ENCODE measurements at regions not wholly inside any gene's neighbourhood (a gene's known extent, or its start where the extent isn't known, plus 50 kb on each side); places are given as distances from the start of the nearest gene placed in this dataset.
"Not testable (repeated sequence)": the region's sequence is repeated elsewhere in the genome, so short reads cannot be mapped to it uniquely, and the experiment has no call there.

GRCh38 chr6:164741938-164742451, 567.4 kb downstream of the C6orf118 start:
- H3K9me3 ChIP-seq (replicated peaks): no peaks in the 10 kb centered on the region
- H3K4me3 ChIP-seq: no peak overlapping the region
- H3K36me3 ChIP-seq: no peaks in the 10 kb centered on the region
- intact Hi-C loops (cut with micrococcal nuclease): no loop called here
- H3K27ac ChIP-seq (replicated peaks): no peak overlapping the region
- no peak for DNase-seq
- TF ChIP-seq CTCF (IDR thresholded peaks at IDR 0.05; ENCODE audit: borderline replicate concordance): no peak
- H3K4me1 ChIP-seq: no peaks in the 10 kb centered on the region
- H3K27me3 ChIP-seq (ENCODE audit: low read depth): peaks cover 15% of the 10 kb centered on the region

GRCh38 chr6:164736090-164736489, 573.3 kb downstream of the C6orf118 start:
- H3K4me1 ChIP-seq; H3K36me3 ChIP-seq; H3K27me3 ChIP-seq (ENCODE audit: low read depth); H3K9me3 ChIP-seq (replicated peaks); H3K27ac ChIP-seq (replicated peaks); H3K4me3 ChIP-seq; DNase-seq; intact Hi-C loops (cut with micrococcal nuclease): not testable (repeated sequence)

DNA sequence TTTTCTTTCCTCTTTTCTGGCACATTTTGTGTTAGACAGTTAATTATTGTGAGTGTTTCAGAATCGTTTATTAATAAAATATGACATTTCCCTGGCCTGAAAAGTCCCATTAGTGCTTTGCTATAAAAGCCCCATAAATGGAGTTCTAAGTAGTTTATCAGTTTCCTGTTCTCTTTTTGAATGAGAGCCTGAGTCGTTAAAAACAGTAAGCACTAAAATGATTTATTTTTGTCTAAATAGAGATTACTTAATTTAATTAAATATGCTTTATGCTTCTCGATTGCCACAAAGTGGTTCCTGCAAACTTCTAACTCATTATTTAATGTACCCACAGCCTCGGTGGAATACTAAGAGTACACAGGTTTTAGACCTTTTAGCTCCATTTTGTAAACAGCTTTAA, 577.9 kb downstream of the C6orf118 start:
- TF ChIP-seq CTCF (IDR thresholded peaks at IDR 0.05; ENCODE audit: borderline replicate concordance): no peak
- Histone ChIP-seq H3K9me3 (replicated peaks) (peaks cover 4% of the 10 kb centered on the region), H3K4me1 (no peaks in the 10 kb centered on the region), H3K27ac (replicated peaks) (no peak overlapping the region), H3K4me3 (no peak overlapping the region), H3K27me3 (ENCODE audit: low read depth) (no peaks in the 10 kb centered on the region), H3K36me3 (no peaks in the 10 kb centered on the region)
- intact Hi-C loops (cut with micrococcal nuclease): no loop called here
- DNase-seq: no peak

DNA sequence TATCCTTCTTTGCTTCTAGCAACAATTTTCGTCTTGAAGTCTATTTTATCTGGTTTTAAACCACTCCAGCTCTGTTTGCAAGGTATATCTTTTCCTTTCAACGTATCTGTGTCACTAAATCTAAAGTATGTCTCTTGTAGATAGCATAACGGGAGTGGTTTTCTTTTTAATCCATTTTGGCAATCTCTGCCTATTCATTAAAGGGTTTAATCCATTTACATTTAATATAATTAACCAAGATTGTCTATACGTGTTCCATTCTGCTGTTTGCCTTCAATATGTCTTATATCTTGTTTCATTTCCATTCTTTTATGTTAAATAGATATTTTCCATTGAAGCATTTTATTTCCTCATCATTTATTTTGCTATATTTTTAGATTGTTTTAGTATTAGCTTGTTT, 587.9 kb downstream of the C6orf118 start:
- H3K4me1 ChIP-seq: no peaks in the 10 kb centered on the region
- no peaks in the 10 kb centered on the region for H3K27me3 ChIP-seq (ENCODE audit: low read depth)
- intact Hi-C loops (cut with micrococcal nuclease): no loop called here
- no peak overlapping the region for H3K27ac ChIP-seq (replicated peaks)
- DNase-seq: no peak
- peaks cover 47% of the 10 kb centered on the region for H3K9me3 ChIP-seq (replicated peaks)
- no peak for TF ChIP-seq CTCF (IDR thresholded peaks at IDR 0.05; ENCODE audit: borderline replicate concordance)
- H3K4me3 ChIP-seq: no peak overlapping the region
- no peaks in the 10 kb centered on the region for H3K36me3 ChIP-seq

GRCh38 chr6:164700497-164700896, 608.9 kb downstream of the C6orf118 start:
- intact Hi-C loops (cut with micrococcal nuclease): no loop called here
- H3K4me3 ChIP-seq: no peak overlapping the region
- peaks cover 6% of the 10 kb centered on the region for H3K9me3 ChIP-seq (replicated peaks)
- H3K27ac ChIP-seq (replicated peaks): no peak overlapping the region
- no peak for DNase-seq
- no peaks in the 10 kb centered on the region for H3K27me3 ChIP-seq (ENCODE audit: low read depth)
- H3K4me1 ChIP-seq: peaks cover 9% of the 10 kb centered on the region
- TF ChIP-seq CTCF (IDR thresholded peaks at IDR 0.05; ENCODE audit: borderline replicate concordance): no peak
- no peaks in the 10 kb centered on the region for H3K36me3 ChIP-seq

- H3K4me3 ChIP-seq: no peak overlapping the region
- no peak for TF ChIP-seq CTCF (IDR thresholded peaks at IDR 0.05; ENCODE audit: borderline replicate concordance)
- no peaks in the 10 kb centered on the region for H3K9me3 ChIP-seq (replicated peaks)
- no peaks in the 10 kb centered on the region for H3K36me3 ChIP-seq
- no peak for DNase-seq
- peaks cover 14% of the 10 kb centered on the region for H3K4me1 ChIP-seq
- no peaks in the 10 kb centered on the region for H3K27me3 ChIP-seq (ENCODE audit: low read depth)
- H3K27ac ChIP-seq (replicated peaks): no peak overlapping the region
- intact Hi-C loops (cut with micrococcal nuclease): no loop called here
These were observed 613.5 kb downstream of the C6orf118 start for GRCh38 chr6:164695896-164696295.

Measured in left ventricle myocardium inferior (tissue), 1 donor.